ENCODE measurements at regions not wholly inside any gene's neighbourhood (a gene's known extent, or its start where the extent isn't known, plus 50 kb on each side); places are given as distances from the start of the nearest gene placed in this dataset.

GRCh38 chr1:2931724-2932401, 89.4 kb upstream of the ACTRT2 start:
- ATAC-seq (replicated peaks) (no peak), DNase-seq (no peak)
- Mint-ChIP-seq H3K27ac (no peak overlapping the region), H3K9me3 (no peaks in the 10 kb centered on the region), H3K27me3 (peaks cover 7 to 23% of the 10 kb centered on the region in 2 donors), H3K4me3 (no peak overlapping the region), H3K4me1 (ENCODE audit: low read depth in 2 of 2) (no peaks in the 10 kb centered on the region), H3K36me3 (ENCODE audit: insufficient read depth) (no peaks in the 10 kb centered on the region)

GRCh38 chr1:2932671-2933350, 88.5 kb upstream of the ACTRT2 start:
- no peaks in the 10 kb centered on the region for H3K36me3 Mint-ChIP-seq (ENCODE audit: insufficient read depth)
- H3K4me1 Mint-ChIP-seq (ENCODE audit: low read depth in 2 of 2): no peaks in the 10 kb centered on the region
- ATAC-seq (replicated peaks) (no peak), DNase-seq (no peak)
- no peak overlapping the region for H3K27ac Mint-ChIP-seq
- H3K9me3 Mint-ChIP-seq: no peaks in the 10 kb centered on the region
- H3K27me3 Mint-ChIP-seq: peaks cover 7 to 23% of the 10 kb centered on the region in 2 donors
- H3K4me3 Mint-ChIP-seq: no peak overlapping the region

- ATAC-seq (replicated peaks) (no peak), DNase-seq (no peak)
- Mint-ChIP-seq H3K27me3 (peaks cover 7 to 23% of the 10 kb centered on the region in 2 donors), H3K36me3 (ENCODE audit: insufficient read depth) (no peaks in the 10 kb centered on the region), H3K27ac (no peak overlapping the region), H3K4me3 (no peak overlapping the region), H3K4me1 (ENCODE audit: low read depth in 2 of 2) (no peaks in the 10 kb centered on the region), H3K9me3 (no peaks in the 10 kb centered on the region)
These were observed 87.7 kb upstream of the ACTRT2 start for GRCh38 chr1:2933431-2934155.

- DNase-seq (no peak), ATAC-seq (replicated peaks) (no peak)
- H3K9me3 Mint-ChIP-seq: no peaks in the 10 kb centered on the region
- no peaks in the 10 kb centered on the region for H3K4me1 Mint-ChIP-seq (ENCODE audit: low read depth in 2 of 2)
- H3K36me3 Mint-ChIP-seq (ENCODE audit: insufficient read depth): no peaks in the 10 kb centered on the region
- no peak overlapping the region for H3K27ac Mint-ChIP-seq
- peaks cover 7 to 23% of the 10 kb centered on the region in 2 donors for H3K27me3 Mint-ChIP-seq
- no peak overlapping the region for H3K4me3 Mint-ChIP-seq
These were observed 87.1 kb upstream of the ACTRT2 start for GRCh38 chr1:2934156-2934540.

GRCh38 chr1:2934642-2935081, 86.6 kb upstream of the ACTRT2 start:
- Mint-ChIP-seq H3K27me3 (peaks cover 7 to 23% of the 10 kb centered on the region in 2 donors), H3K27ac (no peak overlapping the region), H3K9me3 (no peaks in the 10 kb centered on the region), H3K36me3 (ENCODE audit: insufficient read depth) (no peaks in the 10 kb centered on the region), H3K4me1 (ENCODE audit: low read depth in 2 of 2) (no peaks in the 10 kb centered on the region), H3K4me3 (no peak overlapping the region)
- ATAC-seq (replicated peaks) (no peak), DNase-seq (no peak)

- no peaks in the 10 kb centered on the region for H3K9me3 Mint-ChIP-seq
- peaks cover 7 to 18% of the 10 kb centered on the region in 2 donors for H3K27me3 Mint-ChIP-seq
- H3K4me3 Mint-ChIP-seq: no peak overlapping the region
- H3K4me1 Mint-ChIP-seq (ENCODE audit: low read depth in 2 of 2): no peaks in the 10 kb centered on the region
- H3K27ac Mint-ChIP-seq: no peak overlapping the region
- no peak for ATAC-seq (replicated peaks)
- H3K36me3 Mint-ChIP-seq (ENCODE audit: insufficient read depth): no peaks in the 10 kb centered on the region
- no peak for DNase-seq
These were observed 86.1 kb upstream of the ACTRT2 start for GRCh38 chr1:2935184-2935583.

- no peak for ATAC-seq (replicated peaks)
- Mint-ChIP-seq H3K27ac (no peak overlapping the region), H3K4me3 (no peak overlapping the region), H3K27me3 (peaks cover 7 to 18% of the 10 kb centered on the region in 2 donors), H3K9me3 (no peaks in the 10 kb centered on the region), H3K4me1 (ENCODE audit: low read depth in 2 of 2) (no peaks in the 10 kb centered on the region), H3K36me3 (ENCODE audit: insufficient read depth) (no peaks in the 10 kb centered on the region)
- no peak for DNase-seq
These were observed 85.4 kb upstream of the ACTRT2 start for GRCh38 chr1:2935751-2936390.

GRCh38 chr1:2936559-2937515, 84.4 kb upstream of the ACTRT2 start:
- Mint-ChIP-seq H3K9me3 (peaks cover 3 to 7% of the 10 kb centered on the region in 2 donors), H3K4me3 (no peak overlapping the region), H3K27me3 (peaks cover 17 to 18% of the 10 kb centered on the region in 2 donors), H3K36me3 (ENCODE audit: insufficient read depth) (no peaks in the 10 kb centered on the region), H3K4me1 (ENCODE audit: low read depth in 2 of 2) (no peaks in the 10 kb centered on the region), H3K27ac (no peak overlapping the region)
- DNase-seq (no peak), ATAC-seq (replicated peaks) (no peak)

GRCh38 chr1:2937805-2938204, 83.5 kb upstream of the ACTRT2 start:
- ATAC-seq (replicated peaks) (no peak), DNase-seq (no peak)
- H3K4me1 Mint-ChIP-seq (ENCODE audit: low read depth in 2 of 2): no peaks in the 10 kb centered on the region
- H3K9me3 Mint-ChIP-seq: peaks cover 3 to 7% of the 10 kb centered on the region in 2 donors
- peaks cover 10% of the 10 kb centered on the region in 2 donors for H3K27me3 Mint-ChIP-seq
- H3K4me3 Mint-ChIP-seq: no peak overlapping the region
- no peak overlapping the region for H3K27ac Mint-ChIP-seq
- H3K36me3 Mint-ChIP-seq (ENCODE audit: insufficient read depth): no peaks in the 10 kb centered on the region

- peaks cover 3 to 7% of the 10 kb centered on the region in 2 donors for H3K9me3 Mint-ChIP-seq
- no peaks in the 10 kb centered on the region for H3K36me3 Mint-ChIP-seq (ENCODE audit: insufficient read depth)
- H3K27ac Mint-ChIP-seq: no peak overlapping the region
- no peak overlapping the region for H3K4me3 Mint-ChIP-seq
- no peak for DNase-seq
- no peaks in the 10 kb centered on the region for H3K4me1 Mint-ChIP-seq (ENCODE audit: low read depth in 2 of 2)
- H3K27me3 Mint-ChIP-seq: peaks cover 10% of the 10 kb centered on the region in 2 donors
- ATAC-seq (replicated peaks): no peak
These were observed 82.2 kb upstream of the ACTRT2 start for GRCh38 chr1:2939041-2939552.

- no peaks in the 10 kb centered on the region for H3K36me3 Mint-ChIP-seq (ENCODE audit: insufficient read depth)
- peaks cover 3 to 7% of the 10 kb centered on the region in 2 donors for H3K9me3 Mint-ChIP-seq
- peaks cover 10% of the 10 kb centered on the region in 2 donors for H3K27me3 Mint-ChIP-seq
- ATAC-seq (replicated peaks): no peak
- no peaks in the 10 kb centered on the region for H3K4me1 Mint-ChIP-seq (ENCODE audit: low read depth in 2 of 2)
- no peak overlapping the region for H3K4me3 Mint-ChIP-seq
- DNase-seq: no peak
- no peak overlapping the region for H3K27ac Mint-ChIP-seq
These were observed 81.1 kb upstream of the ACTRT2 start for GRCh38 chr1:2940178-2940577.

- ATAC-seq (replicated peaks) (no peak), DNase-seq (no peak)
- H3K36me3 Mint-ChIP-seq (ENCODE audit: insufficient read depth): no peaks in the 10 kb centered on the region
- peaks cover 10% of the 10 kb centered on the region in 2 donors for H3K27me3 Mint-ChIP-seq
- H3K4me3 Mint-ChIP-seq: no peak overlapping the region
- no peak overlapping the region for H3K27ac Mint-ChIP-seq
- peaks cover 3 to 7% of the 10 kb centered on the region in 2 donors for H3K9me3 Mint-ChIP-seq
- H3K4me1 Mint-ChIP-seq (ENCODE audit: low read depth in 2 of 2): no peaks in the 10 kb centered on the region
These were observed 80.2 kb upstream of the ACTRT2 start for GRCh38 chr1:2941040-2941439.

All from effector memory CD8-positive, alpha-beta T cell (primary cell).